Stimulated activated CD4-positive, alpha-beta T cell treated with anti-CD3 and anti-CD28 coated beads, Interleukin-15, amount 100 ng/mL, for 24 hours (primary cell): ENCODE measurements at regions not wholly inside any gene's neighbourhood (a gene's known extent, or its start where the extent isn't known, plus 50 kb on each side); places are given as distances from the start of the nearest gene placed in this dataset.

Source experiments
- DNase-seq: peaks from one replicate; pipeline ENCODE4 v3.0.0-alpha.2; 2020

DNA sequence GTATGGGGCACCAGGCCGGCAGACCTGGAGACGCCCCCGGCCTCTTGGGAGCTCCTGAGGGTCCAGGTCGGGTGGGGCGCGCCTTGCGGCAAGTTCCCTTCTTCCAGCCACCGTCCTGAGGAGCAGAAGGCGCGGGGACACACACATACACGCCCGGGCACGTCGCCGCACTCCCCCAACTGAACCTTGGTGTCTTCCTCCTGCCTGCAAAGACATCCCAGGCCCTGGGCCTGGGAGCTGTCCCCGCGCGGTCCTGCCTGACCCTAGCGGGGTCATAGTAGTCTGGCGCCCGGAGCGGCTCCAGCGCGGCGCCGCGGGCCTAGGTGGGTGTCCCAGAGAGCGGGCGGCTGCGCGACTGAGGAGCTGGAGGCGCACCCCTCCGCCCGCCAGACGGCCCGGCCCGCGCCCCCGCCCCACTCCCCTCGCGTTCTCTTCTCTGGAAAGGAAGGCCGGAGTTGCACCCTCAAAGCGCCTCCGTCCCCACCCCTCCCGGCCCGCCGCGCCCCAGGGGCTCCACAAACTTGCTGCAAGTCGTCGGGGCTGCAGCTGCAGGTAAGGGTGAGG lies 185.9 kb upstream of the LINGO1 start:
- peak; percentile 4 for DNase-seq

DNA sequence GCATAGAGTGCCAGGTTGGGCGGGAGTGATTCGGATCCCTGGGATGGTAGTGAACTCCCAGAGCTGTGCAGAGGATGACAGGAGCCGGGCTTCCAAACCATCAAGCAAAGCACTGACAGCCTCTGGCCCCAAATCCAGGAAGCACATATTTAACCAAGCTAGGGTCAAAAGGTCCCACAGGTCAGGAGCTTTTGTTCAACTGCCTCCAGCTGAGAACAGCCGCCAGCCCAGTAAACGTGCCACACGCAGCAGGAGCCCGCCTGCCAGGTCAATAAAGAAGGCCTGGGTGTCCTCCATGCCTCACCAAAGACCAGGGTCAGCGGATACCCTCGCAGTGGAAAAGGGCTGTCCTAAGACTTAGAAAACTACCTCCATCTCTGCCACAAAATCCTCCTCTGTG lies 184.7 kb upstream of the LINGO1 start:
- no peak for DNase-seq

DNA sequence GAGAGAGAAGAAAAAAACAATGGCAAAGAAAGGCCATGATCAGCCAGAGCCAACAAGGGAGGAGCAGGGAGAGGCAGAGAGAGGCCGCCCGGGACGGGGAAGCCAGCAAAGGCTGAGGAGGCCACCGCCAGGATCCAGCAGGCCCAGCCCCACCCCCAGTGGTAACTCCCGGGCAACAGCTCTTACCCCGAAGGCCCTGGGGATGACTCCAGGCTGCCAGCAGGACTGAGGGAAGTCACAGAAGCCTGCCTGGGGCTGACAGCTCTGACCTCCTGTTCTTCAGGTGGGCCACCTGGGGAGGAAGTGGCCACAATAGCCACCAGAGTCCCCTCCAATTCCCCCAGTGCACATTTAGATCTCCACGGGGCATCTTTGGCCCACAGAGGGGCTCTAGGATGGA lies 184.3 kb upstream of the LINGO1 start:
- no peak for DNase-seq

DNA sequence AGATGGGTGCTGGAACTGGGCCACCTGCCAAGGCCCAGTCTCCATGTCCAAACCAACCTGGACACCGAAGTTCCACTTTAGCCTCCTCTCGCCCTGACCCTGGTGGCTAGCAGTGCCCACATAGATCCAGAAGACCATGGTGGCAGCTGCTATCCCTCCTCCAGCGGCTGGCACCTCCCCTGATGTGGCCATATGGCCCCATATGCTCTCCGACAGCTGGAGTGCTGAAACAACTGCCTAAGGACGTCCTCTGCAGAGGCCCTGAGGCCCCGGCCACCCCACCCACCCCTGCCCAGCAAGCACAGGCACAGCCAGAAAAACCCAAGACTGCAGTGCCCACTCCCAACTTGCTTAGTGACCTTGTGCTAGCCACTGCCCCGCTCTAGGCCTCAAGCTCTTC lies 182.3 kb upstream of the LINGO1 start:
- no peak for DNase-seq

DNA sequence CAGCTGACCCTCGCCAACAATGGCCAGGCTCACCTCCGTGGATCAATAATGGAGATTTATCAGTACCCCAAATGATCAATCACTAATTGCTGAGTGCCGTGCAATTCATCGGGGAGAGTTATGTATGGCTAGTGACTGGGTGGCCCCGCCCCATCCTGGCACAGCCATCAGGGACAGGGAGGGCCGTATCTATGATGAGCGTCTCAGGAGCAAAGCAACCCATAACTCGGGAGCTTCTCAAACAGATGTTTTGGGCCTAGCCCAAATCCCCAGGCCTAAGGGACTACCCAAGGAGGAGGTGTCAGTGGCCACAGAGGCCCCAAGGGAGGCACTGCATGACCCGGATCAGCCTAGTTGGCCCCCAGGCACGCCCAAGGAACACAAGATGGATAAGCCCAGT lies 180.0 kb upstream of the LINGO1 start:
- no peak for DNase-seq

DNA sequence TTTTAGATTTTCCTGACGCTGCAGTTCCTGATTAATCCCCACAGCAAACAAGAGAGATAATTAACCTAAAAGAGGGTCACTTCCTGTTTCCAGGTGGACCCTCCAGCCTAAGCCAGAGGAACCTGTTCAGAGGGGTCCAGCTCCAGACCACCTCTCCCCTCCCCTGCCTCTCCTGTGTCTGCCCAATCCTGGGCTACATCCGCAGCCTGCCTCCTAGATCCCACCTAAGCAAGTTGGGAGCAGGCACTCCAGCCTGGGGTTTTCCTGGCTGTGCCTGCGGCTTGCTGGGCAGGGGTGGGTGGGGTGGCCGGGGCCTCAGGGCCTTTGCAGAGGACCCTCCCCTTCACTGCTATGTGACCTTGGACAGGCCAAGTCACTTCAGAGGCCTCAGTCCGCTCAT lies 178.6 kb upstream of the LINGO1 start:
- no peak for DNase-seq

DNA sequence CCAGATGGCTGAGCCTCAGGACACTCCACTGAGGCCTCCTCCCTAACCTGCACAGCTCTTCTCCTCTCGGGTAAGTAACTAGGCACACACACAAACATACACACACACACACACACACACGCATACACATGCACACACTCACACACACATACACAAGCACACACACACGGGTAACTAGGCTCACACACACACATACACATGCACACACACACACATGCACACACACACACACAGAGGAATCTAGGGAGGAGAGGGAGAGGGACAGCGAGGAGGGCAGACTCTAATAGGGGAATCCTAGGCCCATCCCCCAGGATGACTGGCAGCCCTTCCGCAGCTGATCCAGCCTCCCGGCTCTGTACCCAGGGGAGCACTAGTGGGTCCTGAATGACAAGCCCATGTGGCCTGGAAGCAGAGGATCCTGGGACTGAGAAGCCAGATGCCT lies 177.4 kb upstream of the LINGO1 start:
- DNase-seq: no peak

DNA sequence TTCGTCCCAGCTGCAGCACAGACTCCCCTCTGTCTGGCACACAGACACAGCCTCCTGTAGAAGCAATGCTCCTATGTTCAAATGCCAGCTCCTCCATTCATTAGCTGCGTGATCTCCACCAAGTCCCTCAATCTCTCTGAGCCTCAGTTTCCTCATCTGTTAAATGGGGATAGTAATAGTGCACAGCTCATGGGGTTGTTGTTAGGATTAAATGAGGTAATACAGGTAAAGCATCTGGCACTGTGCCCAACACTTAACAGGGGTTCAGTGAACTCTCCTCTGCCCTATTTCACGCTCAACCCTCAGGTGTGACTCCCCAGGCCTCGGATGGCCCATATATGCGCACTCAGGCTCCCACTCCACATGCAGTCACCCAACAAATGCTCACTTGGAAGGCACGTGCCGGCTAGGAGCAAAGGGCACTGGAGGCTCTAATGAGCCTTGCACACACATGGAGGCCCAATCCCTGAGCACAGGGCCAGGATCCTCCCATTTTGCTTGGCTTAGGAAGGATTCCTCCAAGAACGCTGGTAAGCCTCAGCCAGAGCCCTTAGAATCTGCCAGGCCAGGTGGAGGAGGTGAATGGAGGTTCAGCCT lies 176.0 kb upstream of the LINGO1 start:
- no peak for DNase-seq

DNA sequence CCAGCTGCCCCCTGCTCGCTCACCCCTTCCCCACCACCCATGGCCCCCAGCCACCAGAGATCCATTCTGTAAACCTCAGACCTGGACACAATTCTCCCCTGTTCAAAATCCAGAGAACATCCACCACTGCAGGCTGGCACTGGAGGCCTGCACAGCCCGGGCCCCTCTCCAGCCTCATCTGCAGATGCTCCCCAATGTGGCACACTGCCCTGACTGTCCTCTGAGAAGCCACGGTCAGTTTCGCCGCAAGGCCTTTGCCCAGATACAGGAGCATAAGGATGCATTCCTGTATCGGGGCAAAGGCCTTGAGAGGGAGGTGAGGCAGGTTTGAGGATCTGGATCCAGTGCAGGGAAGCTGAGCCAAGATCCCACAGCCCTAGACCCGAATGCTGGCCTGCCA lies 175.4 kb upstream of the LINGO1 start:
- no peak for DNase-seq

DNA sequence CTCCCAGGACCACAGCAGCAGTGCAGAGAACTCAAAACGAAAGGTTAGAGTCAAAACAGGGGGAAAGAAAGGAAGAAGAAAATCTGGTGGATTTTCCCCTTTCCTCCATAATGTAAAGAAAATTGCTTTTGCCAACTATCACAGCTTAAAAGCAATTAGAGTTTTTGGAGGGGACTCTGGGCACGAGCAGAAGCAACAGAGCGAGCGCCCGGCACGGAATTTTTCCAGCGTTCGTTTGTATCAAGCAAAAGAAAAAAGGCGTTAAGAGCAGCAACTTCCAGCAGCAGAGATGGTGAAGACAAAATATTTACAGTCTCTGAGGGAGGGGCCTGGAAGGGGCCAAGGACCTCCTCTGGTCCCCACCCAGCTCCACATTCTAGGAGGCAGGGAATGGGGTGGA lies 174.9 kb upstream of the LINGO1 start:
- no peak for DNase-seq

DNA sequence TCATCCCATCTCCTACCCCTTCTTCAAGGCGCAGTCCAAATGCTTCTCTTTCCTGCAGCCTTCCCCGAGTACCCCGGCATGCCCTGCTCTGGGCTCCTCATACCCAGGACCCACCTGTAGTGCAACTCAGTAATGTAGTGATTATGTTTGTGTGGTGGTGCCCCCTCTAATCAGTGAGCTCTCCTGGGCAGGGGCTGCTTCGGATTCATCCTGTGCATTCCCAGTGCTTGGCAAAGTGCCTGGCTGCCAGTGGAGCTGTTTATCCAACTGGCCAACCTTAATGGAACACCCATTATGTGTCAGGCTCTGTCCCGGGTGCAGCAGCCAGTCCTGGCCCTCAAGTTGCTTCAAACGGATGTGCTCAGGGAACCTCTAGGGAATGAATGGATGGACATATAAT lies 174.4 kb upstream of the LINGO1 start:
- no peak for DNase-seq

DNA sequence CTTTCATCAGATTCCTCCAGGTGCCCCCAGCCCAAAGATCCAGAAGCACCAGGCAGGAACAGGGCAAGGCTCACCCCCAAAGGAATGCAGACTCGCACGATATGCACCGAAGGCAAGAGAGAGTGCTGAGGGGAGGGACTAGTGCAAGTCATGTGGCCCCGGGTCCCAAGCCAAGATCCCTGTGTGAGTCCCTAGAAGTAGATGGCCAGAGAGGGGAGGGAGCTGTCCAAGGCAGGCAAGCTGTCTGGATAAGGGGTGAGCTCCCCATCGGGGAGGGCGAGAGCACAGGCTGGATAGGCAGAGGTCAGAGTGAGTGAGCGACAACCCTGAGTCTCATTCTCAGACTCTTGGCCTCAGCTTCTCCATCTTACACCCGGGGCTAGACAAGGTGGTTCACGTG lies 171.5 kb upstream of the LINGO1 start:
- DNase-seq: no peak

DNA sequence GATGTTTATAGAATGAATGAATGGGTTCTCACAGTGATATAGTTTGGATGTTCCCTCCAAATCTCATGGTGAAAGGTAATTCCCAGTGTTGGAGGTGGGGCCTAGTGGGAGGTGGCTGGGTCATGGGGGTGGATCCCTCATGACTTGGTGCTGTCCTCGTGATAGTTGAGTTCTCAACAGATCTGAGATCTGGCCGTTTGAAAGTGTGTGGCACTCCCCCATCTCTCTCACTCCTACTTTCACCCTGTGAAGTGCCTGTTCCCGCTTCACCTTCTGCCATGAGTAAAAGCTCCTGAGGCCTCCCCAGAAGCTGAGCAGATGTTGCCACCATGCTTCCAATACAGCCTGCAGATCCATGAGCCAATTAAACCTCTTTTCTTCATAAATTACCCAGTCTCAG lies 170.8 kb upstream of the LINGO1 start:
- DNase-seq: no peak

DNA sequence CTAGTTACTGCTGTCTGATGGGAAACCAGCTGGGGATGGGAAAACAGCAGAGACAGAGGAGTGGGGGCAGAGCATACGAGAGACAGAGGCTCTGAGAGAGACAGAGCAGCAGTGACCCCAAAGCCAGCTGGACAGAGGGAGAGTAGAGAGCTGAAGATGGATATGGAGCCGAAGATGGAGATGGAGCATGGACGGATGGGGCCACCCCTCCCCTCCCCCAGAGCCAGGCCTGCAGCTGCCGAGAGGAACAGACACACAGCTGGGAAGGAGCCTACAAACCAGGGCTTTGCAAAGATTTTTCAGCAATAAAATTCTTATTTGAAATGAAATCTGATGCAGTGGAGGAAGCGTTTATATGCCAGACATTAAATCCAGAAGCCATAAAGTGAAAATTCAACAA lies 167.6 kb upstream of the LINGO1 start:
- no peak for DNase-seq

DNA sequence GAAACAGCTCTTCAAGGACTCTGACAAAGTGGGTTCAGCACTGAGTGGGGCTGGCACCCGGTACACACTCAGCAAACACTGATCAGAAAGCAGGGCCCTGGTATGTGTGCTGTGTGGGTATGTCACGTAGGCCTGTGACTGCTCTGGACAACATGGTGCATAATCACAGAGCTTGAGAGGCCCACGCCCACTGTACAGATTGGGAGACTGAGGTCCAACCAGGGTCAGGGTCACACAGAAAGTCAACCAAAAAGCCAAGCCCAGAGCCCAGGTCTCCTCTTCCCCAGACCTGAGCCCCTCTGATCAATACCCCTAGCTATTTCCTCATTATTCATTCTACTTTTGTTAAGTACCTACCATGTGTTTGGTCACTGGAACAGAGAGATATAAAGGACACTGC lies 166.1 kb upstream of the LINGO1 start:
- no peak for DNase-seq

DNA sequence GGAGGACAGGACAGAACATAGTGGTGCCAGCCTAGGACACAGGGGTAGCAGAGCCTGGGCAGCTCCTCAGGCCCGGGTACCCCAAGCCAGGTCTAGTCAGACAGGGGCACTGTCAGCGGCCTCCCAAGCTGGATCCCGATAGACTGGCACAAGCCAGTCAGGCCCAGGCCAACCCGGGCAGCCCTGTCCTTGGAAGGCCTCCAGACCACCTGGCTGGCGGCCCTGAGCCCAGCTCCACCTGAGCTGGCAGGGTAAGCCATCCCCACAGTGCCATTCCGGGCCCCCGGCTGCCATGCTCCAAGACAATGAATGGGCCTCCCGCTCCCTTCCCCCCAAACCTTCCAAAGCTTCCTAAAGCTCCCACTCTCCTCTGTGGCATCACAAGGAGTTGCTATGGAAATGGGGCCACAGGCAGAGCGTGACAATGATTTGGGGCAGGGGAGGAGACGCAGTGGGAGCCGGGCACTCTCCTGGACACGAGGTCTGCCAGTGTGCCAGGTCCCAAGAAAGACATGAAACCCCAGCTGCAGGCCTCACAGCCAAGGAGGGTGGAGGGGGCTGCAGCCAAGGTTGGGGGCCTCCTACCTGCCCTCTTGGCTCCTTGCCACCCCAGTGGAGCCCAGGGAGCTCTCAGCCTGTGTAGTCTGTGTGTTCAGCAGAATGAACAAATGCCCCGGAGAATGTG lies 165.6 kb upstream of the LINGO1 start:
- DNase-seq: no peak

DNA sequence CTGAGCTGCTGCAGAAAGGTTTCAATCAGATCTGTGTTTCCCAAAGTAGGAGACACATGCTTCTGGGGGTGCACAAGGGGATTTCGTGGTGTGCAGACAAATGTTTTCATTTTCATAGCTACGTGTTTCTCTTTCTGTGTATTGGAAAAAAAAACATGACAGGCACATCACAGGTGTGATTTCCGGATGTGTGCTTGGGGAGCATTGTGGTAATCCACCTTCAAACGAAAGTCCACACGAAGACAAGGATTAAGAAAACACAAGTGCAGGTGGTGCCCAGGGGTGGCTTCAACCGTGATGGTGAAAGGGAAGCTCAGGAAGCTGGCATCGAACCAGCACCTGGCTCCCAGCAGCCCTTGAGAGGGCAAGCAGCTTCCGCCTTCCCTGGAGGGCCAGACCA lies 164.6 kb upstream of the LINGO1 start:
- DNase-seq: no peak

DNA sequence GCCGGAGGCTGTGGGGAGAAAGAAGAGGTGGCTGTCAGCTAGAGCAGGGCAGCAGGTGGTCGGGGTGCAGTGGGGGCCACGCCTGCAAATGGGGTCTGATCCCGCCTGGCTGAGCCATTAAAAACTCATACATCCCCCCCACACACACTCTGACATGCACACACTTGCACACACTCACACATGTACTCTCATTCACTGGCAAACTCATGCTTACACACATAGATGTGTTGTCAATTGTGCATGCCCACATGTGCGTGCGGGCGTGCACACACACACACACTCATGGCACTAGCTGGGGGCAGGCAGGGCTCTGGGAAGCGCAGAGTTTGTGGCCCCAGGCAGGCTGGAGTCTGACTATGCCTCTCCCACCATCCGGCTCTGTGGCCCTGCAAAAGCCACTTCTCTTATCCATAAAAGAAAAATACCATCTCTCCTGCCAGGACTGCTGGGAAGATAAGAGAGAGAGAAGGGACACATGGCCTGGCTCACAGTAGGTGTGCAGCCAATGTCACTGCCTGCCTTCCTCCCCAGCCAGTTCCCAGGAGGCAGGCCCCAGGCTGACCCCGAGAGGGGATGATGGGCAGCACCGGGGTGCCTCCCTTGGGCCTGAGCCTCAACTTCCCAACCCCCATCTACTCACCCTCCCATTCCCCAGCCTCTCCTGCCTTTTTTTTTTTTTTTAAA lies 163.5 kb upstream of the LINGO1 start:
- DNase-seq: no peak

DNA sequence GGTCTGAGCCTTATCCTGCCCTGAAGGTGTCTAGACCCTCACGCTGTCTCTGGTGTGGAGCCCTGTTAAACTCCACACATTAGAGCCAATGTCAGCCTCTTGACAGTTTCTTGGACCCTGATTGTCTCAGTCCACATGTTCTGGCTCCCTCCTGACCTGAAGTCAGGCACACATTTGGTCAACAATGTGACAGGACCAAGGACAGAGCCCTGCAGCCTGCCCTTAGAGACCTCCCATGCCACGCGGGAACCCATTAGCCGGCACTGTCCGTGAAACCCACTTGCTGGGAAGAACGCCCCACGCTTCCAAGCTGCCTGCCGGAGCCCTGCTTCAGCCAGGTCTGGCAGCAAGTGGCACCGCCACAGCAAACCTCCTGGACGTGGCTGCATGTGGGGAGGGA lies 162.7 kb upstream of the LINGO1 start:
- no peak for DNase-seq

DNA sequence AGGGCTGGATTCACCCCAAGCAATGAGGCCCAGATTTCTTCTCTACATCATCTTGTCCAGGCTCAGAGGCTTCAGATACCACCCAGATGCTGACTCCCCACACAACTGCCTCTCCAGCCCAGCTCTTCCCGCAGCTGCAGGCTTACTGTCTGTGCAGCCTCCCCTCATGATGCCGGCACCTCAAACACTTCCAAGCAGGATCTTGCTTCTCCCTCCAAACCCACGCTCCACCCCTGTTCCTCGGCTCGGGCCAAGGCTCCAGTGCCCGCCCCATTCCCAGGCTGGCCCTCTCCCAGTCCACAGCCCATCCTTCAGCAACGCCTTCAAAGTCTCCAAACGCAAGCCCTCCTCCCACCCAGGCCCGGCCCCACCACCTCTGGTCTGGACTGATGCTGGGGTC lies 159.2 kb upstream of the LINGO1 start:
- no peak for DNase-seq

DNA sequence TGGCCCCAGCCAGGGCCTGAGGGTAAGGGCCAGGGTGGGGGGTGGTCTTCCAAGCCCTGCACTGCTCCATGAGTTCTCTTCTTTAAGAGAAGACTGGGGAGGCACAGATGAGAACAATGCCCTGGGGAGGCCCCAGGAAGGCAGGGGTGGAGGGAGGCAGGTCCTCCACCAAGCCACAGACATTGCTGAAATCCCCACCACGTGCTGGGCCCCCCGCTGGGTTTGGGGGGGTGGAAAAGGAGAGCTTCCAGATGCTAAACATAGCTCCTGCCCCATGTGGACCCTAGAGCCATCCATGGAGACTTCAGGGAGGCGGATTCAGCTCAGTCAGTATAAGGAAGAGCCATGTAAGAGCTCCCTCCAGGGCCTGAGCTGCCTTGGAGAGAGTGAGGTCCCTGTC lies 157.8 kb upstream of the LINGO1 start:
- DNase-seq: no peak

DNA sequence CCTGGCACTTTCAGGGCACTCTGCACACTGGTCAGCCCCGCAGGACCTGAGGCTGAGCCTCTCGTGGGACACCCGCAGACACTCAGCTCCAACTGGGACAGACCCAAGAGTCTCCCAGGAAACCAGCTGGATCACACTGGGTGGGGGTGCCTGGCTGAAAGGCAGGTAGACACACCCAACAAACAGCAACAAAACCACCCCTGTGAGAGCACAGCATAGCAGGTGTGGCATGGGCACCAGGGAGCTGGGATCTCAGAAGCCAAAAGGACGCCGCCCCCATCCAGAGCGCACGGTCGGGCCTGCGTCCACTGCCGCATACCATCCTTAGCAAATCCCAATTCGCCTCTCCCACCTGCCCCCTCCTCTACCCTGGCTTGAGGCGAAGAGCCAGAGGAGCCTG lies 154.2 kb upstream of the LINGO1 start:
- DNase-seq: no peak

DNA sequence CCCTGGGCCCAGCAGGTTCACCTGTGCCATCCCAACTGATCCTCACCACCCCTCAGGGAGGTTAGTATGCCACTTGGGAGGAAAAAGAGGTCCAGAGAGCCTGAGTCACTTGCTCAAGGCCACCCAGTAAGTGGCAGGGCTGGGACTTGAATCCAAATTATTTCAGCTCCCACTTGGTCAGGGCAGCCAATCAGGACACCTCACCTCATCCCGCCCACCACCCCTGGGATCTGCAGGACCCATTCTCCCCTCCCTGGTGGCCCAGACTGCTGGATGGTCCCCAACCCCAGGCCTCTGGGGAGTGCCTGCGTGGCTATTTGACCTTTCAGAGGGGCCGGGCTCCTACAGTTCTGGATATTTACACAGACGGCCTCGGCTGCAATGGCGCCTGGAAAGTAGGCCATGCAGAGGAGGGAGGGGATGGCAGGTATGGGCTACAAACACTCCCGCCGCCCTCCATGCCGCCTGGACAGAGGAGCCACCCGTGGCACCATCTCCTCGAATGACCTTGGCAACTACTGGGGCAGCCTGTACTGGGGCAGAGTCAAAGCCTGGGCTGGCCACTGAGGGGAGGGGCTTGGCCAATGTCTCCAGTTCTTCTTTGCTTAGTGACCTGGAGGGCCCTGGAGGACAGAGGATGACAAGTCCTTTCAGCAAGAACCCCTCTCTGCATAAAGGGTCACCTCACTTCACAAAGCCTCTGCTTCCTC lies 153.6 kb upstream of the LINGO1 start:
- no peak for DNase-seq
